SK-N-SH (cell line): ENCODE measurements at regions not wholly inside any gene's neighbourhood (a gene's known extent, or its start where the extent isn't known, plus 50 kb on each side); places are given as distances from the start of the nearest gene placed in this dataset.

ENCODE experiments used
- CHD2 ChIP-seq: fragments of 150-350 bp; IDR thresholded peaks from 2 replicates; pipeline ENCODE4 v1.6.1; 2018; ENCODE audit warnings: low read length; ENCODE audit not compliant: partially characterized antibody
- ELF1 ChIP-seq: IDR thresholded peaks from 2 replicates; pipeline ENCODE4 v1.4.0; 2012
- EP300 ChIP-seq, 2 experiments: IDR thresholded peaks; 2 replicates each; pipeline versions ENCODE4 v1.4.0 to v1.6.1; 2012; ENCODE audit warnings: borderline replicate concordance in 1 of 2, low read depth in 1 of 2, low read length in 1 of 2
- EZH2phosphoT487 ChIP-seq: fragments of 200-600 bp; sonication (generic); IDR thresholded peaks from 2 replicates; pipeline ENCODE4 v1.6.1; 2017; ENCODE audit warnings: low read depth, mixed run types, mild to moderate bottlenecking, antibody characterized with exemption, moderate library complexity, borderline replicate concordance
- FOXJ3 ChIP-seq: sonication (generic); formaldehyde crosslinking; IDR thresholded peaks from 2 replicates; pipeline ENCODE4 v1.5.1; 2020; ENCODE audit warnings: mild to moderate bottlenecking, missing genetic modification reagents
- MEF2A ChIP-seq: IDR thresholded peaks from 2 replicates; pipeline ENCODE4 v1.4.0; 2012; ENCODE audit warnings: low read depth, borderline replicate concordance
- NRF1 ChIP-seq: IDR thresholded peaks from 2 replicates; pipeline ENCODE4 v1.6.1; 2012; ENCODE audit warnings: low read depth, mild to moderate bottlenecking, low read length
- POLR2AphosphoS5 ChIP-seq: IDR thresholded peaks from 2 replicates; pipeline ENCODE4 v1.6.1; 2012; ENCODE audit warnings: low read depth, low read length
- RAD21 ChIP-seq: IDR thresholded peaks from 2 replicates; pipeline ENCODE4 v1.6.1; 2012; ENCODE audit warnings: mild to moderate bottlenecking, low read length
- SIN3A ChIP-seq: IDR thresholded peaks from 2 replicates; pipeline ENCODE4 v1.6.1; 2012; ENCODE audit warnings: low read depth, mild to moderate bottlenecking, low read length, moderate library complexity, borderline replicate concordance
- TF ChIP-seq, protein P1 (sequence below): fragments of 200-600 bp; sonication (generic); IDR thresholded peaks from 2 replicates; pipeline ENCODE4 v1.6.1; 2017; ENCODE audit warnings: antibody characterized with exemption, mild to moderate bottlenecking, moderate library complexity
- TF ChIP-seq, protein P2 (sequence below): fragments of 150-350 bp; IDR thresholded peaks from 2 replicates; pipeline ENCODE4 v1.6.1; 2017; ENCODE audit warnings: antibody characterized with exemption, low read length, low read depth, borderline replicate concordance
- TF ChIP-seq, protein P3 (sequence below): IDR thresholded peaks from 2 replicates; pipeline ENCODE4 v1.4.0; 2012; ENCODE audit warnings: low read depth, borderline replicate concordance
- TF ChIP-seq, protein P4 (sequence below): IDR thresholded peaks from 2 replicates; pipeline ENCODE4 v1.6.1; 2012; ENCODE audit warnings: mild to moderate bottlenecking, low read depth, low read length, moderate library complexity

DNA sequence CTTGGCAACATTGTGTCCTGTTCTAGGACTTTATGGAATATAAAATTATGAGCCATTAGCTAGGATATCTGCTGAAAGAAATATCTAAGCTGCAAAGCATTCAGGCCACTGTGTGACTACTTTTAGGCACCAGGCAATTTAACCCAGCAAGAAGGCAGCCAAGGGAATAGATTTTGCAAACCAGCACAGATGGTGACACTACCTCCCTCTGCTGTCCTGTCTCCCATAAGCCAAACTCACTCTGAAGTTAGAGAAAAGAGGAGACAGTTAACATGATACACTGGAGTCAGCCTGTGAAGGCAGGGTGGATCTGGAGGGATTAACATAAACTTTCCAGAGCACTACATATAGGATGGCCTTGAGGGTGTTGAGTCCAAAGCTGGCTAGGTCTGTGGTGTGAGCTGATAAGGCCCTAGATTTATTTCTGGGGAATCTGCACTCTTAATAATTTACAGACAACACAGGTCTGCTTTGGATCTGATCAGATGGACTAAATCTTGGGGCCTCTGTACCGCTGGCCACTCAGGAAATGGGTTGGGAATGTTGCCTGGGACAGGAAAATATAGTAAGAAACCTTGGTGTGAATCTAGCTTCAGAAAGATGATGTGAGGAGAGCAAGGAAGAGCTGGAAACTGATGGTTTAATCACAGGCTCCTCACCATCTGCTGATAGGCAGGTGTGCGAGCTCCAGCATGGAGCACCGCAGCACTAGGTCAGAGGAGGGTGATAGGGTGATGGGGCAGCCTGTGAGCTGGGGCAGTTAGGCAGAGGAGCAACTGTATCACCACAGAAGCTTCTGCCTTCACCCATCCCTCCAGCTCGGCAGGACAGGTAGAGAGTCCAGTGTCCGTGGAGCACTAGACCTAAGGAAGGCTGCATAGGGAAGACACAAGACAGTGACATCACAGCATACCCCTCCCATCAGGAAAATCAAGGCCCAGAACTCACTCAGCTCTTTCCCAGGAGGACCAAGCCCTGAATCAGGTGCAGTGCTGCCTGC, 229.9 kb upstream of the PRSS1 start:
- TF ChIP-seq, protein P1, sequence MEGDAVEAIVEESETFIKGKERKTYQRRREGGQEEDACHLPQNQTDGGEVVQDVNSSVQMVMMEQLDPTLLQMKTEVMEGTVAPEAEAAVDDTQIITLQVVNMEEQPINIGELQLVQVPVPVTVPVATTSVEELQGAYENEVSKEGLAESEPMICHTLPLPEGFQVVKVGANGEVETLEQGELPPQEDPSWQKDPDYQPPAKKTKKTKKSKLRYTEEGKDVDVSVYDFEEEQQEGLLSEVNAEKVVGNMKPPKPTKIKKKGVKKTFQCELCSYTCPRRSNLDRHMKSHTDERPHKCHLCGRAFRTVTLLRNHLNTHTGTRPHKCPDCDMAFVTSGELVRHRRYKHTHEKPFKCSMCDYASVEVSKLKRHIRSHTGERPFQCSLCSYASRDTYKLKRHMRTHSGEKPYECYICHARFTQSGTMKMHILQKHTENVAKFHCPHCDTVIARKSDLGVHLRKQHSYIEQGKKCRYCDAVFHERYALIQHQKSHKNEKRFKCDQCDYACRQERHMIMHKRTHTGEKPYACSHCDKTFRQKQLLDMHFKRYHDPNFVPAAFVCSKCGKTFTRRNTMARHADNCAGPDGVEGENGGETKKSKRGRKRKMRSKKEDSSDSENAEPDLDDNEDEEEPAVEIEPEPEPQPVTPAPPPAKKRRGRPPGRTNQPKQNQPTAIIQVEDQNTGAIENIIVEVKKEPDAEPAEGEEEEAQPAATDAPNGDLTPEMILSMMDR: no peak
- TF ChIP-seq EZH2phosphoT487: no peak
- TF ChIP-seq, protein P2, sequence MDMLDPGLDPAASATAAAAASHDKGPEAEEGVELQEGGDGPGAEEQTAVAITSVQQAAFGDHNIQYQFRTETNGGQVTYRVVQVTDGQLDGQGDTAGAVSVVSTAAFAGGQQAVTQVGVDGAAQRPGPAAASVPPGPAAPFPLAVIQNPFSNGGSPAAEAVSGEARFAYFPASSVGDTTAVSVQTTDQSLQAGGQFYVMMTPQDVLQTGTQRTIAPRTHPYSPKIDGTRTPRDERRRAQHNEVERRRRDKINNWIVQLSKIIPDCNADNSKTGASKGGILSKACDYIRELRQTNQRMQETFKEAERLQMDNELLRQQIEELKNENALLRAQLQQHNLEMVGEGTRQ: no peak
- no peak for TF ChIP-seq NRF1
- TF ChIP-seq EP300 (IDR thresholded peaks at IDR 0.05; ENCODE audit: borderline replicate concordance in 1 of 2, low read depth in 1 of 2, low read length in 1 of 2): peak in 1 of 2 experiments; percentile 20; a peak in 1 of 4 replicates
- TF ChIP-seq CHD2: no peak
- TF ChIP-seq ELF1: no peak
- no peak for TF ChIP-seq SIN3A
- no peak for TF ChIP-seq POLR2AphosphoS5
- TF ChIP-seq FOXJ3 (CRISPR knock-in tag): no peak
- TF ChIP-seq, protein P3, sequence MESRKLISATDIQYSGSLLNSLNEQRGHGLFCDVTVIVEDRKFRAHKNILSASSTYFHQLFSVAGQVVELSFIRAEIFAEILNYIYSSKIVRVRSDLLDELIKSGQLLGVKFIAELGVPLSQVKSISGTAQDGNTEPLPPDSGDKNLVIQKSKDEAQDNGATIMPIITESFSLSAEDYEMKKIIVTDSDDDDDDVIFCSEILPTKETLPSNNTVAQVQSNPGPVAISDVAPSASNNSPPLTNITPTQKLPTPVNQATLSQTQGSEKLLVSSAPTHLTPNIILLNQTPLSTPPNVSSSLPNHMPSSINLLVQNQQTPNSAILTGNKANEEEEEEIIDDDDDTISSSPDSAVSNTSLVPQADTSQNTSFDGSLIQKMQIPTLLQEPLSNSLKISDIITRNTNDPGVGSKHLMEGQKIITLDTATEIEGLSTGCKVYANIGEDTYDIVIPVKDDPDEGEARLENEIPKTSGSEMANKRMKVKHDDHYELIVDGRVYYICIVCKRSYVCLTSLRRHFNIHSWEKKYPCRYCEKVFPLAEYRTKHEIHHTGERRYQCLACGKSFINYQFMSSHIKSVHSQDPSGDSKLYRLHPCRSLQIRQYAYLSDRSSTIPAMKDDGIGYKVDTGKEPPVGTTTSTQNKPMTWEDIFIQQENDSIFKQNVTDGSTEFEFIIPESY: no peak
- TF ChIP-seq, protein P4, sequence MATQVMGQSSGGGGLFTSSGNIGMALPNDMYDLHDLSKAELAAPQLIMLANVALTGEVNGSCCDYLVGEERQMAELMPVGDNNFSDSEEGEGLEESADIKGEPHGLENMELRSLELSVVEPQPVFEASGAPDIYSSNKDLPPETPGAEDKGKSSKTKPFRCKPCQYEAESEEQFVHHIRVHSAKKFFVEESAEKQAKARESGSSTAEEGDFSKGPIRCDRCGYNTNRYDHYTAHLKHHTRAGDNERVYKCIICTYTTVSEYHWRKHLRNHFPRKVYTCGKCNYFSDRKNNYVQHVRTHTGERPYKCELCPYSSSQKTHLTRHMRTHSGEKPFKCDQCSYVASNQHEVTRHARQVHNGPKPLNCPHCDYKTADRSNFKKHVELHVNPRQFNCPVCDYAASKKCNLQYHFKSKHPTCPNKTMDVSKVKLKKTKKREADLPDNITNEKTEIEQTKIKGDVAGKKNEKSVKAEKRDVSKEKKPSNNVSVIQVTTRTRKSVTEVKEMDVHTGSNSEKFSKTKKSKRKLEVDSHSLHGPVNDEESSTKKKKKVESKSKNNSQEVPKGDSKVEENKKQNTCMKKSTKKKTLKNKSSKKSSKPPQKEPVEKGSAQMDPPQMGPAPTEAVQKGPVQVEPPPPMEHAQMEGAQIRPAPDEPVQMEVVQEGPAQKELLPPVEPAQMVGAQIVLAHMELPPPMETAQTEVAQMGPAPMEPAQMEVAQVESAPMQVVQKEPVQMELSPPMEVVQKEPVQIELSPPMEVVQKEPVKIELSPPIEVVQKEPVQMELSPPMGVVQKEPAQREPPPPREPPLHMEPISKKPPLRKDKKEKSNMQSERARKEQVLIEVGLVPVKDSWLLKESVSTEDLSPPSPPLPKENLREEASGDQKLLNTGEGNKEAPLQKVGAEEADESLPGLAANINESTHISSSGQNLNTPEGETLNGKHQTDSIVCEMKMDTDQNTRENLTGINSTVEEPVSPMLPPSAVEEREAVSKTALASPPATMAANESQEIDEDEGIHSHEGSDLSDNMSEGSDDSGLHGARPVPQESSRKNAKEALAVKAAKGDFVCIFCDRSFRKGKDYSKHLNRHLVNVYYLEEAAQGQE: no peak
- no peak for TF ChIP-seq MEF2A
- TF ChIP-seq RAD21: 0 out of 2 replicates have a peak, but pooled peaks have one; percentile 3
